Mesothelial cell of epicardium (in vitro differentiated cells): ENCODE measurements at regions not wholly inside any gene's neighbourhood (a gene's known extent, or its start where the extent isn't known, plus 50 kb on each side); places are given as distances from the start of the nearest gene placed in this dataset.

Source experiments
- DNase-seq, 2 experiments: peaks; one replicate each; pipeline ENCODE4 v3.0.0; 2021; ENCODE audit warnings: low spot score in 2 of 2; ENCODE audit not compliant: unreplicated experiment in 2 of 2
- H3K27ac Mint-ChIP-seq: 2 replicates; pipeline ENCODE4 v1.8.0; 2021; ENCODE audit warnings: mixed read lengths
- H3K27me3 Mint-ChIP-seq: 2 replicates; pipeline ENCODE4 v1.8.0; 2021; ENCODE audit warnings: low read depth, mixed read lengths
- H3K36me3 Mint-ChIP-seq: 2 replicates; pipeline ENCODE4 v1.8.0; 2021; ENCODE audit warnings: mixed read lengths
- H3K4me1 Mint-ChIP-seq: 2 replicates; pipeline ENCODE4 v1.8.0; 2021; ENCODE audit warnings: mixed read lengths
- H3K4me3 Mint-ChIP-seq: 2 replicates; pipeline ENCODE4 v1.8.0; 2021; ENCODE audit warnings: mild to moderate bottlenecking, moderate library complexity, mixed read lengths
- H3K9me3 Mint-ChIP-seq: 2 replicates; pipeline ENCODE4 v1.8.0; 2021; ENCODE audit warnings: mixed read lengths
- TF ChIP-seq, protein P1 (sequence below): fragments of 200-600 bp; sonication (generic); IDR thresholded peaks from one replicate; pipeline ENCODE4 v1.5.0; 2021; ENCODE audit warnings: antibody characterized with exemption; ENCODE audit not compliant: unreplicated experiment

DNA sequence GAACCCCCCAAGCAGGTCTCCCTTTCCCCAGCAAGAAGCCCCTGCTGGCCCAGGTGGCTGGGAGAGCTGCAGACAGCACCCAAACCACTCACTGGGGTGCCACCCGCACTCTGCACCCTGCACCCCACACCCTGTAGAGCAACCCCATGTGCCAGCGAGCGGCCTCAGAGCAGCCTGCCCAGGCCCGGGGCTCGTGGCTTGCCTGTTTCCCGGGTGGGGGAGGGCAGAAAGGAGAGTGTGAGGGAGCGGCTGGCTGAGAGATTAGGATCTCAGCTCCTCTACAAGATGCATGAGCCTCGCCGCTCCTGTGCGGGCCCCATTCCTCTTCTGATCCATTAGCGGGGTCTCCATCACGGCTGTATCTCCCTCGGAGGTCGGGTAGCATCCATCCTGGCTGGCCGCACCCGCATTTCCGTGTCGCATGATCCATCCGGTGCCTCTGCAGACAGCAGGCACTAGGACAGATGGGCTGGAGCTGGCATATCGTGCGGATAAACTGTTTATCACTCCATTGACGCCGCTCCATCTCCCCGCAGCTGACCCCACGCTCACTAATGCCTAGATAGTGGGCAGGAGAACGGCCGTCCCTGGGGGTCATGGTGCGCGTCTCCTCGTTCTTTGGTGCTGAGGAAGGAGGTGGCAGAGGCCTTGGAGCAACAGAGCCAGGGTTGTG is 54.4 kb downstream of the MRPL36 start:
- H3K27ac Mint-ChIP-seq: no peak overlapping the region
- DNase-seq: peak in 1 of 2 experiments; percentile 18
- TF ChIP-seq, protein P1, sequence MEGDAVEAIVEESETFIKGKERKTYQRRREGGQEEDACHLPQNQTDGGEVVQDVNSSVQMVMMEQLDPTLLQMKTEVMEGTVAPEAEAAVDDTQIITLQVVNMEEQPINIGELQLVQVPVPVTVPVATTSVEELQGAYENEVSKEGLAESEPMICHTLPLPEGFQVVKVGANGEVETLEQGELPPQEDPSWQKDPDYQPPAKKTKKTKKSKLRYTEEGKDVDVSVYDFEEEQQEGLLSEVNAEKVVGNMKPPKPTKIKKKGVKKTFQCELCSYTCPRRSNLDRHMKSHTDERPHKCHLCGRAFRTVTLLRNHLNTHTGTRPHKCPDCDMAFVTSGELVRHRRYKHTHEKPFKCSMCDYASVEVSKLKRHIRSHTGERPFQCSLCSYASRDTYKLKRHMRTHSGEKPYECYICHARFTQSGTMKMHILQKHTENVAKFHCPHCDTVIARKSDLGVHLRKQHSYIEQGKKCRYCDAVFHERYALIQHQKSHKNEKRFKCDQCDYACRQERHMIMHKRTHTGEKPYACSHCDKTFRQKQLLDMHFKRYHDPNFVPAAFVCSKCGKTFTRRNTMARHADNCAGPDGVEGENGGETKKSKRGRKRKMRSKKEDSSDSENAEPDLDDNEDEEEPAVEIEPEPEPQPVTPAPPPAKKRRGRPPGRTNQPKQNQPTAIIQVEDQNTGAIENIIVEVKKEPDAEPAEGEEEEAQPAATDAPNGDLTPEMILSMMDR: no peak
- peaks cover 7% of the 10 kb centered on the region for H3K36me3 Mint-ChIP-seq
- H3K27me3 Mint-ChIP-seq: peaks cover 14% of the 10 kb centered on the region
- no peak overlapping the region for H3K4me3 Mint-ChIP-seq
- peaks cover 20% of the 10 kb centered on the region for H3K9me3 Mint-ChIP-seq
- peaks cover 4% of the 10 kb centered on the region for H3K4me1 Mint-ChIP-seq

DNA sequence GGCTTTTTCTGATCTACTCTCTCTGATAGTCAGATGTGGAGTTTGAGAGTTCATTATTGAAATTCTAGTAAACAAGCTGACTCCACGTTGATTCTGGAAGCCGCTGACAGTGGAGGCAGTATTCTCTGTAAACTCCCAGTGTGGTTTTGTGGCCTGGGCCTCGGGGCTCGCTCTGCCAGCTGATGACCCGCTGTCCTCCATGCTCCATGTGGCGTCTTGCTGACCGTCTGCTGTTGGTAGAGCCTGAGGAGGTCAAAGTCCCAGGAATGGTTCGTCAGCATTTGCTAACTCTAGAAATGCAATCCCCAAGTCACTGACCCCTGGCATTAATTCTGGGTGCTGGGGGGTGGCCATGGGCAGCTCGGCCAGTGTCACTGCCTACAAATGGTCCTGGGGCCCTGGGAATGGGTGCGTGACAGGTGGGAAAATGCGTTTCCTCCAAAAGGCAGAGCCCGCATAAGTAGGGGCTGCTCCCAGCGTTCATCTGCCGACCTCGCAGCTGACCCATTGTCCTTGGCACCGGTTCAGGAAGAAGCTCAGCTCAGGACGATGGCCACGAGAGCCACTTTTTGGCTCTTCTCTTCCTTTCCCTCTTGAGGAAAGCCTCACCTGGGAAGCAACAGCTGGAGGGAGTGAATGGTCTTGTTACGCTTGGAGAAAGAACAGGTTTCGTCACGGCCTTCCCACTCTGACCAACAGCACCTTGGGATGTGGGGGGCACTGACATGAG is 55.1 kb downstream of the MRPL36 start:
- DNase-seq: peak; percentile 12 to 19
- Mint-ChIP-seq H3K4me1 (peaks cover 4% of the 10 kb centered on the region), H3K27ac (no peak overlapping the region), H3K36me3 (peaks cover 7% of the 10 kb centered on the region), H3K4me3 (no peak overlapping the region), H3K27me3 (peaks cover 11% of the 10 kb centered on the region), H3K9me3 (peaks cover 27% of the 10 kb centered on the region)
- TF ChIP-seq, protein P1: no peak

DNA sequence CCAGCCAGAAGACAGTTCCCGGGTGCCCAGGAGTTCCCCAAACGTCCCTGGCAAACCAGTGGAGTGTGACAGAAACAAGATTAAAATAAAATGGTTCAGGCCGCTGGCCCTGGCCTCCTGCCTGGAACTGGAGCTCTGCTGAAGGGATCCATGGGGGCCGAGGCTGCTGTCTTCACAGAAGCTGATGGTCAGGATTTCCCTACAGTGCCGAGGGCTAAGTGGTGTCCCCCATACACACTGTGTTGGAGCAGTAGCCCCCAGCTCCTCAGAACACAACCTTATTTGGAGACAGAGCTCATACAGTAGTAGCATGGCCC is 55.9 kb downstream of the MRPL36 start:
- Mint-ChIP-seq H3K4me3 (no peak overlapping the region), H3K27ac (no peak overlapping the region), H3K9me3 (peaks cover 35% of the 10 kb centered on the region), H3K27me3 (peaks cover 13% of the 10 kb centered on the region), H3K36me3 (peaks cover 7% of the 10 kb centered on the region), H3K4me1 (peaks cover 4% of the 10 kb centered on the region)
- TF ChIP-seq, protein P1: no peak
- DNase-seq: peak in 1 of 2 experiments; percentile 26

DNA sequence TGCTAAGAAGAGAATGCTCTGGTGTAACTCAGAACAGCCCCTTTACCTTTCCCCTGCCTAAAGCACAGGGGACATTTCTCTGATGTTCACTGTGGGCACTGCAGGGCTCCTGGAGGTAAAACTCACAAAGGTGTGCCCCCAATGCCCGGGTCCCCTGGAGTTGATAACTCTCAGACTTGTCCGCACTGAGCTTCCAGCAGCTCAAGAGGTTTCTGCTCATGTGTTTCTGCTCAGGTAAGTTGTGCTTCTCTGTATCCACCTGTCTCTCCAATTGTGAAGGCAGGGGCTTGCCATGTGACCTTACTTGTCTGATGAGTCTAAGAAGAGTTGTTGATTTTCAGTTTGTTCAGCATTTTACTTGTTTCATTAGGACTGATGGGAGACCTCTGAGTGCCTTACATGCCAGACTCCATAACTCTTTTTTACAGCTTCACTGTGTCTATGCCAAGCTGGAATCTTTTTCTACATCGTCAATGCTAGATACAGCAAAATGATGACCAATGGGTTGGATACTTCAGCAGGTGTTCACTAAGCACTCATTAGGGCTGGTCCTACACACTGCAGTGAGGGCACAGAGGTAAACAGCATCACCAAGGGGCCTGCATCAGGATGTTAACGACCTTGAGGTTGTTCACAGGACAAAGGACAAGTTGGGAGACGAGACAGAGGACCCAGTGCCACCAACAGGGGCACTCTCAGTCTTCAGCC is 56.4 kb downstream of the MRPL36 start:
- peak in 1 of 2 experiments; percentile 11 for DNase-seq
- H3K4me3 Mint-ChIP-seq: no peak overlapping the region
- peaks cover 13% of the 10 kb centered on the region for H3K27me3 Mint-ChIP-seq
- peak overlapping the region; percentile 19 for H3K27ac Mint-ChIP-seq
- H3K4me1 Mint-ChIP-seq: peaks cover 4% of the 10 kb centered on the region
- peaks cover 7% of the 10 kb centered on the region for H3K36me3 Mint-ChIP-seq
- peaks cover 36% of the 10 kb centered on the region for H3K9me3 Mint-ChIP-seq
- TF ChIP-seq, protein P1: no peak

DNA sequence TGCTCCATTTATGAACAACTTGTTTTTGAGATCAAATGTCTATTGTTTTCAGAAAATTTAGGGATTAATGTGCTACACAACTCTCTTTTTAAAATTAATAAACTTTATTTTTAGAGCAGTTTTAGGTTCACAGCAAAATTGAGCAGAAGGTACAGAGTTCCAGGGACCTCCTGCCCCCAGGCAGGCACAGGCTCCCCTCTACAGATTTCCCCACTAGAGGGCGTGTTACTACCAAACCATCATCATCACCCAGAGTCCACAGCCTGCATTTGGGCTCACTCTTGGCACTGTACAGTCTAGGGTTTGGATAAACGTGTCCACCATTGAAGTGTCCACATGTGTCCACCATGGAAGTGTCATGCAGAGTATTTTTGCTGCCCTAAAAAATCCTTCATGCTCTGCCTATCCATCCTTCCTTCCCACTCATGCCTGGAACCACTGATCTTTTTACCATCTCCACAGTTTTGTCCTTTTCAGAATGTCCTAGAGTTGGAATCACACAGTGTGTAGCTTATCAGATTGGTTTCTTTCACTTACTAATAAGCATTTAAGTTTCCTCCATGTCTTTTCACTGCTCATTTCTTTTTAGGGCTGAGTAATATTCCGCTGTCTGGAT is 61.7 kb downstream of the MRPL36 start:
- peaks cover 36% of the 10 kb centered on the region for H3K9me3 Mint-ChIP-seq
- H3K27ac Mint-ChIP-seq: no peak overlapping the region
- DNase-seq: no peak
- no peak overlapping the region for H3K4me3 Mint-ChIP-seq
- peaks cover 30% of the 10 kb centered on the region for H3K27me3 Mint-ChIP-seq
- H3K36me3 Mint-ChIP-seq: peaks cover 7% of the 10 kb centered on the region
- TF ChIP-seq, protein P1: peak; percentile 47
- H3K4me1 Mint-ChIP-seq: no peaks in the 10 kb centered on the region
